HUES48 (cell line): ENCODE measurements at regions not wholly inside any gene's neighbourhood (a gene's known extent, or its start where the extent isn't known, plus 50 kb on each side); places are given as distances from the start of the nearest gene placed in this dataset.

ENCODE experiments used
- H3K27ac ChIP-seq: one replicate; pipeline ENCODE4 v1.7.0; 2013; ENCODE audit warnings: low read depth, low read length, inconsistent platforms
- H3K27me3 ChIP-seq: 2 replicates; pipeline ENCODE4 v1.6.1; 2013; ENCODE audit warnings: mild to moderate bottlenecking, low read length; ENCODE audit not compliant: control insufficient read depth, insufficient read depth
- H3K36me3 ChIP-seq: 2 replicates; pipeline ENCODE4 v1.6.1; 2013; ENCODE audit warnings: low read length; ENCODE audit not compliant: control insufficient read depth, insufficient read depth
- H3K4me1 ChIP-seq: 2 replicates; pipeline ENCODE4 v1.6.1; 2013; ENCODE audit warnings: mild to moderate bottlenecking, low read length; ENCODE audit not compliant: control insufficient read depth, insufficient read depth
- H3K4me3 ChIP-seq: 2 replicates; pipeline ENCODE4 v1.5.1; 2013; ENCODE audit warnings: mild to moderate bottlenecking, low read depth, low read length
- H3K9ac ChIP-seq: 2 replicates; pipeline ENCODE4 v1.6.1; 2013; ENCODE audit warnings: mild to moderate bottlenecking, low read depth, low read length, moderate library complexity
- H3K9me3 ChIP-seq: 2 replicates; pipeline ENCODE4 v1.6.1; 2013; ENCODE audit warnings: low read length; ENCODE audit not compliant: control insufficient read depth, insufficient read depth

- Histone ChIP-seq H3K36me3 (no peaks in the 10 kb centered on the region), H3K9me3 (no peaks in the 10 kb centered on the region), H3K27ac (no peak overlapping the region), H3K9ac (no peak overlapping the region), H3K4me1 (no peaks in the 10 kb centered on the region), H3K4me3 (no peak overlapping the region), H3K27me3 (no peaks in the 10 kb centered on the region)
Measured at GRCh38 chr4:184879271-184879670, 53.5 kb upstream of the ACSL1 start.

- Histone ChIP-seq H3K4me3 (no peak overlapping the region), H3K9me3 (no peaks in the 10 kb centered on the region), H3K27me3 (no peaks in the 10 kb centered on the region), H3K36me3 (no peaks in the 10 kb centered on the region), H3K4me1 (no peaks in the 10 kb centered on the region), H3K9ac (no peak overlapping the region), H3K27ac (no peak overlapping the region)
Measured at GRCh38 chr4:184882276-184882675, 56.5 kb upstream of the ACSL1 start.

GRCh38 chr4:184883024-184883423, 57.3 kb upstream of the ACSL1 start:
- Histone ChIP-seq H3K9me3 (no peaks in the 10 kb centered on the region), H3K36me3 (no peaks in the 10 kb centered on the region), H3K27me3 (no peaks in the 10 kb centered on the region), H3K27ac (no peak overlapping the region), H3K4me1 (no peaks in the 10 kb centered on the region), H3K4me3 (no peak overlapping the region), H3K9ac (no peak overlapping the region)

DNA sequence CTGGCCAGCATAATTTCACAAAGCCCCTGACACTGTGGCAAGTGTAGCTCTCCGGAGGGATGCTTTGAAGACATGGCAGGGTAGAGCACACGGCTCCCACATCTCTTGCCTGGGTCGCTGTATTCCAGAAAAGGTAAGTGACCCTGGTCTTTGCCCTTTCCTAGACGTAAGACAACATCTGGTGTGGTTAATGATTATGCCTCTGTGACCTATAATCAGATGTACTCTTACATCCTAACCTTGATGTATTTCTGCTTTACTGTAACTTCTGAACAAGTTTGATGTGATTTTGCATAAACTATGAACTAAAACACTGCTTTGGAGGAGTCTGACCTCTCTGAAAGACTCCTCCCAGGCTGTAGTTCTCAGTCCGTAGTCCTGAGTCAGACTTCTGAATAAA, 59.1 kb upstream of the ACSL1 start:
- Histone ChIP-seq H3K9ac (no peak overlapping the region), H3K4me3 (no peak overlapping the region), H3K9me3 (no peaks in the 10 kb centered on the region), H3K27me3 (no peaks in the 10 kb centered on the region), H3K27ac (no peak overlapping the region), H3K36me3 (no peaks in the 10 kb centered on the region), H3K4me1 (no peaks in the 10 kb centered on the region)

DNA sequence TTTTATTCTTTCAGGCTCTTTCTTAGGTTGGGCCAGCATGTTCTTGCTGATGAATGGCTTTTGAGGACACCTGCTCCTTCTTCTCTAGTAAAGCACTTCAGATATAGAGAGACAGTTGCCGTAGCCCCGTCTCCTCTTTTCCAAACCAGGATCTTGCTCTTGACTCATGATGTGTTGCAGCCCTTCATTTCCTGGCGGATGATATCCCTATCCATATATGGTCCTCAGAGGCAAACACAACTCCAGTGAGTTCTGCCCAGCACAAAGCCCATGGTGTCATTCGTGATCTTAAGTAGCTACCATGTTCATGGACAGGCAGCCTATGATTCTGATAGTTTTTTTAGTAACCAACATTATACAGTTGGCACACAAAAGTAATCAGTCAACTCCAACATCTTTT, 59.8 kb upstream of the ACSL1 start:
- no peak overlapping the region for H3K4me3 ChIP-seq
- no peaks in the 10 kb centered on the region for H3K36me3 ChIP-seq

DNA sequence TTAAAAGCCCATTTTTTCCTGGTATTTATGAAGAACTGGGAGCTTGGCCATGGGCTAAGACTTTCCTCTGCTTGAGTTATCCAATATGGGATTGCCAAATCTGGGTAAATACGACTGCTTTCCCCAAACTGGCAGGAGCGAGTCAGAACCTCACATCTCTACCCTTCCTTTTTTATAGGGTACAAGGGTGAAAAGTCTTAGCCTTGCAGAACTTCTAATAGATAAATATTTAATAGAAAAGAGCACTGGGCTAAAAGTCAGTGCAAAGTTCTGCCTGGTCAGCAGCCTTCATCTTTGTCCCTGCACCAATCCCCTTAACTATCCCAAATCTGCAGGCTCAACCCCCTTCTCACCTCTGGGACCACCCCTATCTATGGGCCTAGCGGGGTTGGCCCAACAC, 61.6 kb upstream of the ACSL1 start:
- no peak overlapping the region for H3K4me3 ChIP-seq
- no peaks in the 10 kb centered on the region for H3K36me3 ChIP-seq
- H3K27ac ChIP-seq, result no peak overlapping the region
- no peaks in the 10 kb centered on the region for H3K27me3 ChIP-seq
- no peaks in the 10 kb centered on the region for H3K4me1 ChIP-seq
- H3K9me3 ChIP-seq, result no peaks in the 10 kb centered on the region
- H3K9ac ChIP-seq, result no peak overlapping the region

More for the DNA sequence above, 59.8 kb upstream of the ACSL1 start:
- Histone ChIP-seq H3K9ac (no peak overlapping the region), H3K9me3 (no peaks in the 10 kb centered on the region), H3K27me3 (no peaks in the 10 kb centered on the region), H3K4me1 (no peaks in the 10 kb centered on the region), H3K27ac (no peak overlapping the region)

DNA sequence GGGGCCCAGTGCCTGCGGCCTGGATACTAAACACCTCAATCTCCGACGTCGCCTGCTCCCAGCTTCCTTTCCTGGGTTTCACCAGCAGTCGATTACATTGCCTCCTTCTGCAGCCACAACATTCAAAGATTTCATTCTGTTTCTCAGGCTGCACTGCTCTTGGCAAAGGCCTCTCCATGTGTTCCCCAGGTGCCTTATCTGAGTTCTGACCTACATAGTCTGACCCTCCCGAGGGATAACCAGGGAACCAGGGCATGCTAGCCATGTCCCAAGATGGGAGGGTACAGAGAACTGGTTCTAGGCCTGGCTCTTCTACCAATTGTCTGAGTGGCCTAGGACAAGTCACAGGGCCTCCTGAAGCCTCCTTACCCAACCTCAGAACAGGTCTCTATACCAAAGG, 62.2 kb upstream of the ACSL1 start:
- H3K27ac ChIP-seq, result no peak overlapping the region
- H3K4me3 ChIP-seq, result no peak overlapping the region
- no peaks in the 10 kb centered on the region for H3K4me1 ChIP-seq
- no peaks in the 10 kb centered on the region for H3K9me3 ChIP-seq
- no peaks in the 10 kb centered on the region for H3K36me3 ChIP-seq
- H3K27me3 ChIP-seq, result no peaks in the 10 kb centered on the region
- H3K9ac ChIP-seq, result no peak overlapping the region

DNA sequence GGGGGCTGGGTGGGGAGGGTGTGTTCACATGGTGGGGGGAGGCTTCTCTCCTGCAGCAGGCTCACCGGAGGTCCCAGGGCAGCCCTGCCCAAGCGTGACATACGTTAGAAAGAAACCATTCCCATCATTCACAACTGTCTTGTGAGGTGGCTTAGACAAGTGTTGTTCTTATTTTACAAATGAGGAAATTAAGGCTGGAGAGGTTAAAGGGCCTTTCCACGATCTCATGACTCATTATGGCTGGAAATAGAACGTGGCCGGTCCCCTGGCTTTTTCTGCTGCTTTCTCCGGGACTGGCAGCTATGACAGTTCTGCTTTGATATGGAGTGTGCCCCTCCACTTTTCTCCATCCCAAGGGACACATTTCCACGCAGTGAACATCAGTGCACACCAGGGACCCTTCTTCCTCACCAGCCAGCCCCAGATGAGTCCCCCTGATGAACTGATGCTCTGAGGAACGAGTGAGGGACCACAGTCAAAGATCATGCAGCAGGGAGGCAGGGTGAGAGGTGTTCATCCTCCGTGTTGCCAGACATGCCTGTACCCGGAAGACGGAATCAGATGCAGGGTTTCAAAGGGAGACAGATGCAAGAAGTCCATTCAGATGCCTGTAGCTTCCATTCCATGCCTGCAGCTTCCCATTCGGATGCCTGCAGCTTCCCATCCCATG, 64.0 kb upstream of the ACSL1 start:
- Histone ChIP-seq H3K27me3 (no peaks in the 10 kb centered on the region), H3K9me3 (no peaks in the 10 kb centered on the region), H3K36me3 (no peaks in the 10 kb centered on the region), H3K27ac (no peak overlapping the region), H3K9ac (no peak overlapping the region), H3K4me1 (no peaks in the 10 kb centered on the region), H3K4me3 (no peak overlapping the region)

GRCh38 chr4:184890499-184890898, 64.7 kb upstream of the ACSL1 start:
- Histone ChIP-seq H3K27me3 (no peaks in the 10 kb centered on the region), H3K9me3 (no peaks in the 10 kb centered on the region), H3K4me3 (no peak overlapping the region), H3K9ac (no peak overlapping the region), H3K4me1 (no peaks in the 10 kb centered on the region), H3K27ac (no peak overlapping the region), H3K36me3 (no peaks in the 10 kb centered on the region)

GRCh38 chr4:184891816-184892397, 66.1 kb upstream of the ACSL1 start:
- Histone ChIP-seq H3K27ac (no peak overlapping the region), H3K4me3 (no peak overlapping the region), H3K4me1 (no peaks in the 10 kb centered on the region), H3K36me3 (no peaks in the 10 kb centered on the region), H3K9ac (no peak overlapping the region), H3K9me3 (no peaks in the 10 kb centered on the region), H3K27me3 (no peaks in the 10 kb centered on the region)

- no peak overlapping the region for H3K27ac ChIP-seq
- H3K9ac ChIP-seq, result no peak overlapping the region
- H3K4me3 ChIP-seq, result no peak overlapping the region
- no peaks in the 10 kb centered on the region for H3K4me1 ChIP-seq
- no peaks in the 10 kb centered on the region for H3K36me3 ChIP-seq
- H3K9me3 ChIP-seq, result no peaks in the 10 kb centered on the region
- no peaks in the 10 kb centered on the region for H3K27me3 ChIP-seq
Measured at GRCh38 chr4:184892999-184893398, 67.2 kb upstream of the ACSL1 start.
